HCT116 (cell line): ENCODE measurements at regions not wholly inside any gene's neighbourhood (a gene's known extent, or its start where the extent isn't known, plus 50 kb on each side); places are given as distances from the start of the nearest gene placed in this dataset.

ENCODE experiments used
- ATAC-seq: fragments of 200-7000 bp; cut with Tn5 transposase; 2 replicates; pipeline ENCODE4 v1.9.1; 2020; ENCODE audit warnings: mild to moderate bottlenecking, moderate library complexity
- BruUV-seq: library from RNA; stranded (reverse); fragments of 400-500 nt; replicated peaks from 2 replicates; lab custom pipeline; 2021; lab: Mats Ljungman, UMichigan
- CTCF ChIA-PET: fragments of 300-600 bp; sonication (Branson Sonifier 250); formaldehyde crosslinking; loops from one replicate; lab custom pipeline; 2021; ENCODE audit warnings: antibody characterized with exemption; lab: Charles Lee
- POLR2A ChIA-PET: fragments of 300-600, 350-600 bp; sonication (Branson Sonifier 250); formaldehyde crosslinking; loops from one replicate; lab custom pipeline; 2021; ENCODE audit warnings: antibody characterized with exemption; lab: Charles Lee
- RAD21 ChIA-PET, 2 experiments: fragments of 300-600 bp; sonication (Branson Sonifier 250); formaldehyde crosslinking; loops; one replicate each; lab custom pipeline; 2023; ENCODE audit warnings: low total read pairs in 2 of 2; ENCODE audit not compliant: uncharacterized antibody in 2 of 2, unreplicated experiment in 2 of 2, low non-redundant PET in 1 of 2; lab: Charles Lee
- DNase-seq: peaks from one replicate; pipeline ENCODE4 v3.0.0-alpha.2; 2010; ENCODE audit warnings: low read depth, low spot score
- H2AFZ ChIP-seq: fragments of 200-600 bp; shearing (Covaris generic), sonication (generic); 2 replicates; pipeline ENCODE4 v1.6.1; 2017; ENCODE audit warnings: low read depth, mixed run types, mixed read lengths, antibody characterized with exemption, low read length; ENCODE audit not compliant: poor library complexity, severe bottlenecking
- H3K27ac ChIP-seq: 2 replicates; pipeline ENCODE4 v1.5.1; 2012; ENCODE audit warnings: low read depth, low read length
- H3K27me3 ChIP-seq: fragments of 200-600 bp; sonication (generic); 2 replicates; pipeline ENCODE4 v1.6.1; 2016; ENCODE audit warnings: mixed run types, low read length, mixed read lengths; ENCODE audit not compliant: insufficient read depth
- H3K36me3 ChIP-seq, 2 experiments: fragments of 200-500 bp in 1 of 2; fragments of 200-600 bp in 1 of 2; sonication (Bioruptor generic) in 1 of 2; sonication (generic) in 1 of 2; 2 replicates each; pipeline versions ENCODE4 v1.5.1 to v1.6.1; 2014 to 2016; ENCODE audit warnings: low read length in 2 of 2, inconsistent platforms in 1 of 2, mixed read lengths in 1 of 2, mixed run types in 1 of 2; ENCODE audit not compliant: insufficient read depth in 2 of 2, control insufficient read depth in 1 of 2
- H3K4me1 ChIP-seq, 2 experiments: fragments of 200-600 bp in 1 of 2; sonication (generic) in 1 of 2; 2 replicates each; pipeline versions ENCODE4 v1.5.1 to v1.6.1; 2012 to 2017; ENCODE audit warnings: low read length in 2 of 2, inconsistent platforms in 1 of 2, mild to moderate bottlenecking in 1 of 2, mixed read lengths in 1 of 2, mixed run types in 1 of 2, moderate library complexity in 1 of 2; ENCODE audit not compliant: insufficient read depth in 2 of 2, control insufficient read depth in 1 of 2
- H3K4me2 ChIP-seq: fragments of 200-600 bp; sonication (generic); 2 replicates; pipeline ENCODE4 v1.6.1; 2017; ENCODE audit warnings: mixed run types, low read length, mixed read lengths
- H3K4me3 ChIP-seq, 2 experiments: fragments of 200-600 bp in 1 of 2; sonication (generic) in 1 of 2; replicated peaks in 1 of 2; 2 replicates each; pipeline ENCODE4 v1.5.1; 2011 to 2016; ENCODE audit warnings: low read length in 2 of 2, control low read depth in 1 of 2, low read depth in 1 of 2, mild to moderate bottlenecking in 1 of 2, mixed read lengths in 1 of 2, mixed run types in 1 of 2
- H3K79me2 ChIP-seq: fragments of 200-600 bp; sonication (generic); 2 replicates; pipeline ENCODE4 v1.6.1; 2017; ENCODE audit warnings: mild to moderate bottlenecking, mixed run types, low read length, moderate library complexity, mixed read lengths; ENCODE audit not compliant: insufficient read depth
- H3K9ac ChIP-seq: fragments of 200-600 bp; sonication (generic); 2 replicates; pipeline ENCODE4 v1.6.1; 2016; ENCODE audit warnings: low read length, mixed read lengths
- H3K9me2 ChIP-seq: fragments of 200-600 bp; sonication (generic), shearing (Covaris generic); 2 replicates; pipeline ENCODE4 v1.6.1; 2017; ENCODE audit warnings: mixed run types, mild to moderate bottlenecking, moderate library complexity; ENCODE audit not compliant: insufficient read depth
- H3K9me3 ChIP-seq, 2 experiments: fragments of 200-500 bp in 1 of 2; fragments of 200-600 bp in 1 of 2; sonication (Bioruptor generic) in 1 of 2; sonication (generic) in 1 of 2; 2 replicates each; pipeline ENCODE4 v1.6.1; 2014 to 2017; ENCODE audit warnings: low read length in 2 of 2, mixed read lengths in 2 of 2, inconsistent platforms in 1 of 2, low read depth in 1 of 2, mild to moderate bottlenecking in 1 of 2, mixed run types in 1 of 2, moderate library complexity in 1 of 2; ENCODE audit not compliant: control insufficient read depth in 1 of 2, insufficient read depth in 1 of 2
- H4K20me1 ChIP-seq: fragments of 200-600 bp; sonication (generic), shearing (Covaris generic); 2 replicates; pipeline ENCODE4 v1.6.1; 2017; ENCODE audit warnings: mixed run types, mild to moderate bottlenecking, moderate library complexity; ENCODE audit not compliant: insufficient read depth
- CTCF ChIP-seq, 3 experiments: fragments of 200-600 bp in 1 of 3; sonication (generic) in 1 of 3; IDR thresholded peaks in 2 of 3; conservative IDR thresholded peaks in 1 of 3; 2 replicates each; pipeline ENCODE4 v1.5.1; 2012 to 2017; ENCODE audit warnings: low read depth in 2 of 3, low read length in 2 of 3, antibody characterized with exemption in 1 of 3, borderline replicate concordance in 1 of 3, control low read depth in 1 of 3, mild to moderate bottlenecking in 1 of 3, mixed read lengths in 1 of 3, mixed run types in 1 of 3, moderate library complexity in 1 of 3; ENCODE audit not compliant: insufficient read depth in 1 of 3
- EGR1 ChIP-seq: IDR thresholded peaks from 2 replicates; pipeline ENCODE4 v1.6.1; 2012; ENCODE audit warnings: low read depth
- ELF1 ChIP-seq: IDR thresholded peaks from 2 replicates; pipeline ENCODE4 v1.6.1; 2012; ENCODE audit warnings: low read depth, borderline replicate concordance
- EZH2phosphoT487 ChIP-seq: fragments of 200-600 bp; IDR thresholded peaks from 2 replicates; pipeline ENCODE4 v1.6.1; 2018; ENCODE audit warnings: antibody characterized with exemption, borderline replicate concordance
- REST ChIP-seq: IDR thresholded peaks from 2 replicates; pipeline ENCODE4 v1.6.1; 2012; ENCODE audit warnings: low read depth
- SRF ChIP-seq: IDR thresholded peaks from 2 replicates; pipeline ENCODE4 v1.6.1; 2012; ENCODE audit warnings: low read depth
- ZBTB33 ChIP-seq: IDR thresholded peaks from 2 replicates; pipeline ENCODE4 v1.6.1; 2011; ENCODE audit warnings: mild to moderate bottlenecking, low read length, moderate library complexity; ENCODE audit not compliant: insufficient replicate concordance; ENCODE audit errors: extremely low read depth
- ZNF274 ChIP-seq: fragments of 200-500 bp; sonication (Bioruptor generic); IDR thresholded peaks from 2 replicates; pipeline ENCODE4 v1.6.1; 2014; ENCODE audit warnings: mild to moderate bottlenecking, low read depth, low read length, inconsistent platforms
- intact Hi-C: fragments of 100-400 bp; cut with micrococcal nuclease; formaldehyde crosslinking; loops from 2 replicates; pipeline ENCODE4 v1.10.0; 2022

GRCh38 chr5:90297045-90297764 is 112.4 kb downstream of the CETN3 start:
- no peak overlapping the region for H3K4me3 ChIP-seq
- no peak overlapping the region for H3K27ac ChIP-seq
- no peaks in the 10 kb centered on the region for H3K36me3 ChIP-seq
- no peak for TF ChIP-seq EGR1
- no peak for TF ChIP-seq REST
- no peak for TF ChIP-seq ELF1
- no peak for TF ChIP-seq ZBTB33
- no peak for TF ChIP-seq EZH2phosphoT487
- TF ChIP-seq CTCF (IDR thresholded peaks at IDR 0.05 in 2 of 3, conservative IDR thresholded peaks at IDR 0.05 in 1 of 3; ENCODE audit: borderline replicate concordance in 1 of 3, insufficient read depth in 1 of 3, low read depth in 2 of 3, low read length in 2 of 3) = no peak
- no peak for TF ChIP-seq SRF
- TF ChIP-seq ZNF274 = no peak
- no peaks in the 10 kb centered on the region for H3K9me2 ChIP-seq
- H4K20me1 ChIP-seq = no peaks in the 10 kb centered on the region
- POLR2A ChIA-PET = no interaction called here
- no TSS peak for BruUV-seq
- H2AFZ ChIP-seq = no peak overlapping the region
- no peaks in the 10 kb centered on the region for H3K27me3 ChIP-seq
- no peak for DNase-seq
- no peaks in the 10 kb centered on the region for H3K4me1 ChIP-seq
- H3K9ac ChIP-seq = no peak overlapping the region
- no peak for ATAC-seq
- intact Hi-C loops = no loop called here
- CTCF ChIA-PET = no interaction called here
- no peaks in the 10 kb centered on the region for H3K9me3 ChIP-seq
- no peaks in the 10 kb centered on the region for H3K79me2 ChIP-seq
- H3K4me2 ChIP-seq = no peak overlapping the region
- RAD21 ChIA-PET = no interaction called here
